Ishikawa (cell line): ENCODE measurements at regions not wholly inside any gene's neighbourhood (a gene's known extent, or its start where the extent isn't known, plus 50 kb on each side); places are given as distances from the start of the nearest gene placed in this dataset.

Experiments
- EGR1 ChIP-seq: IDR thresholded peaks from 2 replicates; pipeline ENCODE4 v1.6.1; 2012
- EP300 ChIP-seq: IDR thresholded peaks from 2 replicates; pipeline ENCODE4 v1.6.1; 2012; ENCODE audit warnings: borderline replicate concordance
- FOXM1 ChIP-seq: IDR thresholded peaks from 2 replicates; pipeline ENCODE4 v1.6.1; 2012; ENCODE audit warnings: low read depth, borderline replicate concordance
- RAD21 ChIP-seq: IDR thresholded peaks from 2 replicates; pipeline ENCODE4 v1.6.1; 2012; ENCODE audit warnings: low read depth
- TAF1 ChIP-seq: IDR thresholded peaks from 2 replicates; pipeline ENCODE4 v1.6.1; 2012; ENCODE audit warnings: low read depth, mild to moderate bottlenecking
- TEAD4 ChIP-seq: IDR thresholded peaks from 2 replicates; pipeline ENCODE4 v1.6.1; 2012

DNA sequence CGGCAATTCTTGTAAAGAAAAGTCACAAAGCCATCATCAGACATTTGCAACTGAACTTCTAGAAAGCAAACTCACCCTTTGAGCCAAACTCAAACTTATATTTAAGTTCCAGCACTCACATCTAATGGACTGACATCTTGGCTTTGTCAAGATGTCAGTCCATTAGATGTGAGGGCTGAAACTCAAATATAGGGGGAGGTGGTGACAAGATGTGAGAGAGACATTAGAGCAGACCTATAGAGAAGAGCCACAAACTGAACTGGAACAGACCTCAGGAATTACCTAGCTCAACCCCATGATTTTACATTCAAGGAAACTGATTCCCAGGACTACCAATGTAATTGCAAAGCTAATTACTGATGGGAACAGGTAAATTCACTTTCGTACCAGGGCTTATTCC lies 543.8 kb downstream of the TNS1 start:
- TF ChIP-seq RAD21 (no peak), EGR1 (no peak), EP300 (no peak), TAF1 (no peak), TEAD4 (no peak), FOXM1 (no peak)
